Hematopoietic multipotent progenitor cell treated with erythropoietin and hydrocortisone succinate and interleukin-3 and kit ligand, for 8 days (in vitro differentiated cells): ENCODE measurements at regions not wholly inside any gene's neighbourhood (a gene's known extent, or its start where the extent isn't known, plus 50 kb on each side); places are given as distances from the start of the nearest gene placed in this dataset.
"Not testable (repeated sequence)": the region's sequence is repeated elsewhere in the genome, so short reads cannot be mapped to it uniquely, and the experiment has no call there.

Source experiments
- DNase-seq: peaks from one replicate; pipeline ENCODE4 v3.0.0-alpha.2; 2015

DNA sequence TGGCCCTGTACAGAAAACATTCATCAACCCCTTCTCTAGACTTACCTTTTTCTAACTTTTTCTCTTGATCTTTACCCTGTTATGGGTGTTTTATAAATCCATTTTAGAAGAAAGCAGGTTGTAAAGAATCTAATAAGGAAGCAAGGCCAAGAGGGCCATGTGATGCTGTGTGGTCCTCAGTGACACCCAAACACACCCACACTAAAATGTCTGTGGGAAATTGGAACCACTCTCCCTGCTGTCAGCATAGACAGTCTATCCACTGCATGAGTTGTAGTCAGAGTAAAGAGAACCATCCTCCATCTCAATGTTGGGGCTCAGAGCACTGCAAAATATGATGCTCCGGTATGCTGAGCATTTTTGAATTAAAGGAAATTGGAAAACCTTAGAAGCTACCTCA lies 235.5 kb downstream of the SKIDA1 start:
- DNase-seq, result no peak

- DNase-seq, result no peak
Measured at GRCh38 chr10:21289271-21289670, 236.2 kb downstream of the SKIDA1 start.

DNA sequence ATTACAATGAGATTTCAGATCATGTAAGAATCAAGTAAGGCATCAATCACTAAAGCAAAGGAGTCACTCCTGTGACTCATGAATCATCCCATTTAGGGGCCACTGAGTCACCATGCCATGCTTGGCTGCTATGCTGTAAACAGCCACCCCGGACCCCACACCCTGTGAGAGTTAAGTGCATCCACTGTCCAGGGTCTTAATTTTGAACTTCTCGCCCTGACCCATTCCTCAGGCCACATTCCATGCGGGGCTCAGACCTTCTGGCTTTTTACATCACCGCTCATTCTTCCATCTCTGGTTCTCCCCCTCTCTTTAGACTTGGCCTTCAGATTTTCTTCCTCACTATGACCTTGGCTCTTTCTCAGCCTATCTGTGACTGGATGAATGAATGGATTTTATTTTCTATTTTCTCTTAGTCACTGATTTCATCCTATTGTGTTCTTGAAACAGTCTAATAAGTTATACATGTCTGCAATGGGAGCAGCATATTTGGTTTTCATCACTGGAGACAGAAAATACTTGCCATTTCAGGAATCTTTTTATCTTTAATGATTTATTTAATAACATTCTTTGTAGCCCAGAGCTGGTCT lies 239.6 kb downstream of the SKIDA1 start:
- DNase-seq, result no peak

- DNase-seq, result no peak
Measured at GRCh38 chr10:21285207-21285606, 240.3 kb downstream of the SKIDA1 start.

DNA sequence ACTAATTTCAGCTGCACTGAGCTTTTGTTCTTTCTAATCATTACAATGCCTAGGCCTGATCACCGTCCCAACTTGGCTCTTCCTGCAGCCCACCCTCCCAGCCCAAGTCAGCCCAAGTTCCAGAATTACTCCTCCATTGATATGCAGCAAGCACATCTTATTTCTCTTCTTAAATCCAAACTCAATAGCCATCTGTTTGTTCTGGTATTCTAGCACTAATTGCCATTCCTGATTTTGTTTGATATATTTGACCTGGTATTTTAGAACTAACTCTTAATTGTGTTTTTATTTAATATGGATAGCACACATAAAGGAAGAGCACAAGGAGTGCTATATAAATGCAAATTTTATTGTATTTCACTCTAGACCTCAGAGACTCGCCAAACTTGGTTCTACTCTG lies 241.2 kb downstream of the SKIDA1 start:
- no peak for DNase-seq

GRCh38 chr10:21283053-21283452 lies 242.4 kb downstream of the SKIDA1 start:
- not testable (repeated sequence) for DNase-seq

GRCh38 chr10:21281765-21282484 lies 243.6 kb downstream of the SKIDA1 start:
- no peak for DNase-seq

- no peak for DNase-seq
Measured at GRCh38 chr10:21280971-21281572, 244.4 kb downstream of the SKIDA1 start.

- no peak for DNase-seq
Measured at GRCh38 chr10:21280037-21280436, 245.4 kb downstream of the SKIDA1 start.

GRCh38 chr10:21279217-21279575 lies 246.3 kb downstream of the SKIDA1 start:
- DNase-seq, result no peak

- peak; percentile 82 for DNase-seq
Measured at GRCh38 chr10:21278491-21279216, 246.8 kb downstream of the SKIDA1 start.

GRCh38 chr10:21273400-21273968 lies 252.0 kb downstream of the SKIDA1 start:
- no peak for DNase-seq

DNA sequence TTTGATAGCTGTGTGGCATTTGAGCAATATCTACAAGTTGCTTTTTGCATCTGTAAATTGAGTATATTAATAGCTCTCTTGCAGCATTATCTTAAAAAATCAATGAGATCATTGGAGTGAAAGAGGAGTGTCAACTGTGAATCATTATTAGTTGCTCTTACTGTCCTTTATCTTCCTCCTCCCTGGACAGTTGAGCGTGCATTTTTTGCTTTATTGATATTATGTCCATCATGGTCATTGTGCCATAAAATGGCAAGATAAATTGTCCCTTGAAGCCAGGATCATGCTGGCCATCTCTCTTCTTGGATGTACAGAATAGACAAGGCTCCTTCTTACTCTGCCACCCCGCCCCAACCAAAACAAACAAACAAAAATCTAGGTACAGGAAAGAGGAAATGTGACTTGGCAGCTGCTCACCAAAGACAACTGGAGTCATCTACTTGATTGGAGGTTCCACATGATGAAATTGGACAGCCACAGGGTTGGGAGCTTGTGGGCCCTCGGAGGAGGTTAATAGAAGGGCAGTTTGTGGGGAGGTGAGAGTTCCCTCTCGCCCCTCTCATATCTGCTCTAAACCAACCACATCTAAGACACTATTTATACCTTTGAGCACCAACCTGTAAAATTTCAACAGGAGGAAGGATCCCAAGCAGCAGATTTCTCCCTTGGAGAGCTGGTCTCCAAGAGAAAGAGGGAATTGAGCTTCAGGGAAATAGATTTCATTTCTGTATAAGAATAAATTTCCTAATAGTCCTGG lies 252.7 kb downstream of the SKIDA1 start:
- DNase-seq, result no peak

GRCh38 chr10:21270976-21271375 lies 254.5 kb downstream of the SKIDA1 start:
- no peak for DNase-seq

DNA sequence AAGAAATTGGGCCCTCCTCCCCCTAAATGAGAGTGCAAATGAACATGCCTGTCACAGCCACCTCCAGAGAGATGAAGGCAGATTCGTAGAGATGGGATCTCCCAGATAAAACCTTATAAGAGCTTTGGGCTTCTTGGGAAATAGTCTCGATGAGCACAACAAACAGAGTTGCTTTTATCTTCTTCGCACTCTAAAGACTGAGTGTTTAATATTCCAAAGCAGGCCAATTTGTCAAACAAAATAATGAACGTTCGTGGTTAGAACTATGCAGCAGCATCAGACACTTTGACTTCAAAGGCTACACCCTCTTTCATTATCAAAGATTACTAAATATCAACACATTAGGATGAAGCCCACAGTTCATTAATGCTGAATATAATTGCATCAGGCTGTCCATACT lies 256.2 kb downstream of the SKIDA1 start:
- DNase-seq, result no peak

GRCh38 chr10:21265622-21266021 lies 259.9 kb downstream of the SKIDA1 start:
- DNase-seq, result no peak

GRCh38 chr10:21264271-21264670 lies 261.2 kb downstream of the SKIDA1 start:
- DNase-seq, result no peak

GRCh38 chr10:21263839-21264238 lies 261.6 kb downstream of the SKIDA1 start:
- DNase-seq, result no peak

DNA sequence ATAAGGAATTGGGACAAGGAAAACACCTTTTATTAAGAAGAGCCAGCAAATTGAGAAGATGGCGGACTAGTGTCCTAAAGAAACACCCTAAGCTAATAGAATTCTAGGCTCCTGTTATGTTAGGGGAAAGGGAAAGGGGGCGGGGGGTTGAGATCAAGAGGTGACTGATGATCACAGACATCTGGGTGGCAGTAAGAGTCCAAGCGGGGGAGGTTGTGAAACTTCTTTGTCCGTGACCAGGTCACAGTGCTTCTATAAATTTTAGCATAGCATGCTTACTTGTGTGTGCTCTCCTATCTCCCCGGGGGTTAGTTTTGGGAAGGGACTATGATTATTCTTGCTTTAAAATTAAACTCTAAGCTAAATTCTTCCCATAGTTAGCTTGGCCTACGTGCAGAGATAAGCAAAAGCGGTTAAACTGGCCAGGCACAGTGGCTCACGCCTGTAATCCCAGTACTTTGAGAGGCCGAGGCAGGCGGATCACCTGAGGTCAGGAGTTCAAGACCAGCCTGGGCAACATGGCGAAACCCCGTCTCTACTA lies 262.1 kb downstream of the SKIDA1 start:
- no peak for DNase-seq

DNA sequence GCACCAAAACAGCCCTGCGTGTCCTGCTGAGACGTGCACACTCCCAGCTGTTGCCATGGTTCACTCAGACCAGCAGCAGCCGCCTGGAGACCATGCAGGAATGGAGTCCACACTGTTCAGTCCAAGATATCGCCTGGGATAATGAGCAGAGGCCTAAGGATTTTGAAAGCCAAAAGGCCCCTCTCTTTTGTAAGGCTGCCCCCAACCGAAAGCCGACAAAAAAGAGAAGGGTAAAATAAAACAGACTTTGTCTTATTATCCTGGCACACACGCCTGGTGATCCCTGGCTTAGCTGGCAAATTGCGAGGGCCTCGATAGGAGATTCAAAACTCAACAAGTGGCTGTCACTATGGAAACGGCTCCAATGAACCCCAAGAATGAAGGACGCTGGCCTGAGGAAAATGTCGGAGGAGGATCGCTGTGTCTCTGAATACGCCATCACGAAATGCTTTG lies 263.6 kb downstream of the SKIDA1 start:
- no peak for DNase-seq

DNA sequence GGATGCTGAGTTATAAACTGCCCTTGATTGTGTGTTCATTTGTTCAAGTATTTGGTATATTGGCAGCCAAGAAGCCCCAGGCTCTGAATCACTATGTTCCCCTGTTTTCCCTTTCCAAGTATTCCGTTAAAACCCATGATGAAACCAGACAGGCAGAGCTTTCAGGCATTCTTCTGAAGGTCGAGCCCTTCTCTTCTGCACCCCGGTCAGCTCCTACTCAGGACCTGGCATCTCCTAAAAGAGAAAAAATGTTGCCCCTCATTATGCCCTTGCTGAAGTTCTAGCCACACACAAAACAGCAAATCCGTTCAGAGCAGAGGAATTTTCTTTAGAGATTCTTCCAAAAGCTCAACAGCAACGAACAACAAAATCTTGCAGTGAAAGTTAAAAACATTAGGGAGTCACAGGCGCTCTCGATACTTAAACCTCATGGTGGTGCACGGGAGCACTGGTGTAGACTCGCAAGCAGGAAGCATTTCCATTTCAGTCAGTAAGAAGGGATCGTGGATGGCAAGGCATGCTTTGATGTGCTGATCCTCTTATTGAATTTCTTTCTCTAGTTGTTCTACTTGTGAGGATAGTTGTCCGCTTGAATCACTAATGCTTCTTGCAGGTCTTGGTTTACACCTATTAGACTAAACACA lies 264.9 kb downstream of the SKIDA1 start:
- DNase-seq, result no peak

DNA sequence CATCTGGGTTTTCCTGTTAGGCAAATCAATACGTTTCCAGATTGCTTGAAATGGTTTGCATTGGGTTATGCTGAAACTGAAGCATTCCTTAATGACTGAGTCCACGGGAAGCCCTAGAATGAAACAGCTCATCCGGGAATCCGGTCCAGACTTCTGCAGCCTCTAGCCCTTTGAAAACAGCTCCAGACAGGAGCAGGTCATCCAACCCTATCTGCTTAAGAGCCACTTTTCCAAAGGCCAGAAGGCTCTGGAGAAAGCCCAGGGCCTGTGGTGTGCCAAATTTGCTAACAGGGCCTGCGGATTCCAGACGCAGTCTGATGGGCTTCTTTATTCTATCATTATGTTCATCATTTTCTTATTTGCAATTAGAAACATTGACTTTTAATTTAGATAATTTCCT lies 265.4 kb downstream of the SKIDA1 start:
- no peak for DNase-seq
